Activated CD8-positive, alpha-beta T cell treated with anti-CD3 and anti-CD28 coated beads, Interleukin-2, amount 10 ng/mL, durations not matched to agents 7 days and 5 days (primary cell): ENCODE measurements at regions not wholly inside any gene's neighbourhood (a gene's known extent, or its start where the extent isn't known, plus 50 kb on each side); places are given as distances from the start of the nearest gene placed in this dataset.
"Not testable (repeated sequence)": the region's sequence is repeated elsewhere in the genome, so short reads cannot be mapped to it uniquely, and the experiment has no call there.

Source experiments
- ATAC-seq: fragments of 150-1000 bp; cut with Tn5 transposase; one replicate; pipeline ENCODE4 v1.10.0; 2021; ENCODE audit warnings: moderate library complexity
- CTCF ChIA-PET: fragments of 350-600 bp; sonication (Branson Sonifier 250); formaldehyde crosslinking; loops from one replicate; lab custom pipeline; 2021; ENCODE audit warnings: antibody characterized with exemption; lab: Charles Lee
- POLR2A ChIA-PET: fragments of 350-600 bp; sonication (Branson Sonifier 250); formaldehyde crosslinking; loops from one replicate; lab custom pipeline; 2021; ENCODE audit warnings: antibody characterized with exemption; lab: Charles Lee
- DNase-seq: peaks from one replicate; pipeline ENCODE4 v3.0.0-alpha.2; 2020
- H3K27ac Mint-ChIP-seq: one replicate; pipeline ENCODE4 v1.8.0; 2021; ENCODE audit warnings: mild to moderate bottlenecking, mixed read lengths
- H3K27me3 Mint-ChIP-seq: one replicate; pipeline ENCODE4 v1.8.0; 2021; ENCODE audit warnings: low read depth, mixed read lengths
- H3K36me3 Mint-ChIP-seq: one replicate; pipeline ENCODE4 v1.8.0; 2021; ENCODE audit warnings: low read depth, mixed read lengths
- H3K4me1 Mint-ChIP-seq: one replicate; pipeline ENCODE4 v1.8.0; 2021; ENCODE audit warnings: low read depth, mixed read lengths
- H3K4me3 Mint-ChIP-seq: one replicate; pipeline ENCODE4 v1.8.0; 2021; ENCODE audit warnings: mild to moderate bottlenecking, mixed read lengths
- H3K9me3 Mint-ChIP-seq: one replicate; pipeline ENCODE4 v1.8.0; 2022; ENCODE audit warnings: mixed read lengths; ENCODE audit not compliant: insufficient read depth

- H3K4me1 Mint-ChIP-seq, POLR2A ChIA-PET, H3K4me3 Mint-ChIP-seq, H3K9me3 Mint-ChIP-seq, DNase-seq, ATAC-seq, H3K27ac Mint-ChIP-seq, CTCF ChIA-PET, H3K36me3 Mint-ChIP-seq, H3K27me3 Mint-ChIP-seq: not testable (repeated sequence)
These were observed 137.5 kb downstream of the ARRDC4 start for GRCh38 chr15:98097986-98098385.

- H3K36me3 Mint-ChIP-seq, H3K27me3 Mint-ChIP-seq, H3K27ac Mint-ChIP-seq, DNase-seq, H3K9me3 Mint-ChIP-seq, H3K4me3 Mint-ChIP-seq, H3K4me1 Mint-ChIP-seq, ATAC-seq, CTCF ChIA-PET, POLR2A ChIA-PET: not testable (repeated sequence)
These were observed 140.1 kb downstream of the ARRDC4 start for GRCh38 chr15:98100606-98101005.

GRCh38 chr15:98103570-98103969 is 143.1 kb downstream of the ARRDC4 start:
- ATAC-seq (no peak), DNase-seq (no peak)
- CTCF ChIA-PET, result no interaction called here
- no peaks in the 10 kb centered on the region for H3K9me3 Mint-ChIP-seq
- H3K4me1 Mint-ChIP-seq, result no peaks in the 10 kb centered on the region
- no peaks in the 10 kb centered on the region for H3K36me3 Mint-ChIP-seq
- no peak overlapping the region for H3K27ac Mint-ChIP-seq
- POLR2A ChIA-PET, result no interaction called here
- no peak overlapping the region for H3K4me3 Mint-ChIP-seq
- no peaks in the 10 kb centered on the region for H3K27me3 Mint-ChIP-seq

GRCh38 chr15:98104386-98105151 is 144.1 kb downstream of the ARRDC4 start:
- H3K4me3 Mint-ChIP-seq, H3K27me3 Mint-ChIP-seq, DNase-seq, H3K36me3 Mint-ChIP-seq, H3K9me3 Mint-ChIP-seq, H3K27ac Mint-ChIP-seq, H3K4me1 Mint-ChIP-seq, POLR2A ChIA-PET, ATAC-seq, CTCF ChIA-PET: not testable (repeated sequence)

GRCh38 chr15:98106615-98107194 is 146.2 kb downstream of the ARRDC4 start:
- H3K36me3 Mint-ChIP-seq, POLR2A ChIA-PET, H3K27me3 Mint-ChIP-seq, DNase-seq, H3K9me3 Mint-ChIP-seq, ATAC-seq, CTCF ChIA-PET, H3K27ac Mint-ChIP-seq, H3K4me3 Mint-ChIP-seq, H3K4me1 Mint-ChIP-seq: not testable (repeated sequence)

- H3K27me3 Mint-ChIP-seq, result no peaks in the 10 kb centered on the region
- no peak overlapping the region for H3K4me3 Mint-ChIP-seq
- no peak overlapping the region for H3K27ac Mint-ChIP-seq
- ATAC-seq, result no peak
- H3K36me3 Mint-ChIP-seq, result no peaks in the 10 kb centered on the region
- CTCF ChIA-PET, result no interaction called here
- DNase-seq, result no peak
- no peaks in the 10 kb centered on the region for H3K9me3 Mint-ChIP-seq
- POLR2A ChIA-PET, result no interaction called here
- no peaks in the 10 kb centered on the region for H3K4me1 Mint-ChIP-seq
These were observed 151.3 kb downstream of the ARRDC4 start for GRCh38 chr15:98111806-98112205.

- no peaks in the 10 kb centered on the region for H3K4me1 Mint-ChIP-seq
- CTCF ChIA-PET, result no interaction called here
- POLR2A ChIA-PET, result no interaction called here
- H3K4me3 Mint-ChIP-seq, result no peak overlapping the region
- H3K27me3 Mint-ChIP-seq, result no peaks in the 10 kb centered on the region
- DNase-seq, result no peak
- ATAC-seq, result no peak
- no peaks in the 10 kb centered on the region for H3K36me3 Mint-ChIP-seq
- no peak overlapping the region for H3K27ac Mint-ChIP-seq
- H3K9me3 Mint-ChIP-seq, result no peaks in the 10 kb centered on the region
These were observed 152.8 kb downstream of the ARRDC4 start for GRCh38 chr15:98113327-98113726.

GRCh38 chr15:98120561-98120960 is 160.1 kb downstream of the ARRDC4 start:
- CTCF ChIA-PET, result no interaction called here
- H3K9me3 Mint-ChIP-seq, result no peaks in the 10 kb centered on the region
- H3K27me3 Mint-ChIP-seq, result no peaks in the 10 kb centered on the region
- no peak for DNase-seq
- H3K4me1 Mint-ChIP-seq, result no peaks in the 10 kb centered on the region
- ATAC-seq, result no peak
- no peak overlapping the region for H3K27ac Mint-ChIP-seq
- POLR2A ChIA-PET, result no interaction called here
- no peak overlapping the region for H3K4me3 Mint-ChIP-seq
- H3K36me3 Mint-ChIP-seq, result no peaks in the 10 kb centered on the region

- ATAC-seq (no peak), DNase-seq (no peak)
- Mint-ChIP-seq H3K27me3 (no peaks in the 10 kb centered on the region), H3K4me3 (no peak overlapping the region), H3K36me3 (no peaks in the 10 kb centered on the region), H3K27ac (no peak overlapping the region), H3K9me3 (no peaks in the 10 kb centered on the region), H3K4me1 (no peaks in the 10 kb centered on the region)
- POLR2A ChIA-PET, result no interaction called here
- CTCF ChIA-PET, result no interaction called here
These were observed 161.0 kb downstream of the ARRDC4 start for GRCh38 chr15:98121536-98121935.

- no peak for ATAC-seq
- ChIA-PET CTCF (no interaction called here), POLR2A (no interaction called here)
- H3K4me1 Mint-ChIP-seq, result no peaks in the 10 kb centered on the region
- no peaks in the 10 kb centered on the region for H3K36me3 Mint-ChIP-seq
- H3K9me3 Mint-ChIP-seq, result no peaks in the 10 kb centered on the region
- no peak overlapping the region for H3K27ac Mint-ChIP-seq
- DNase-seq, result no peak
- H3K27me3 Mint-ChIP-seq, result no peaks in the 10 kb centered on the region
- no peak overlapping the region for H3K4me3 Mint-ChIP-seq
These were observed 161.5 kb downstream of the ARRDC4 start for GRCh38 chr15:98121957-98122356.

- H3K27me3 Mint-ChIP-seq, result peaks cover 3% of the 10 kb centered on the region
- ChIA-PET POLR2A (no interaction called here), CTCF (no interaction called here)
- H3K4me1 Mint-ChIP-seq, result no peaks in the 10 kb centered on the region
- no peaks in the 10 kb centered on the region for H3K36me3 Mint-ChIP-seq
- H3K9me3 Mint-ChIP-seq, result no peaks in the 10 kb centered on the region
- no peak overlapping the region for H3K4me3 Mint-ChIP-seq
- ATAC-seq (no peak), DNase-seq (no peak)
- H3K27ac Mint-ChIP-seq, result no peak overlapping the region
These were observed 162.8 kb downstream of the ARRDC4 start for GRCh38 chr15:98123297-98123696.

GRCh38 chr15:98123834-98124233 is 163.3 kb downstream of the ARRDC4 start:
- Mint-ChIP-seq H3K27ac (no peak overlapping the region), H3K9me3 (no peaks in the 10 kb centered on the region), H3K4me1 (no peaks in the 10 kb centered on the region), H3K27me3 (peaks cover 3% of the 10 kb centered on the region), H3K36me3 (no peaks in the 10 kb centered on the region), H3K4me3 (no peak overlapping the region)
- no peak for ATAC-seq
- ChIA-PET POLR2A (no interaction called here), CTCF (no interaction called here)
- DNase-seq, result no peak
